DOHH2 (cell line): ENCODE measurements at regions not wholly inside any gene's neighbourhood (a gene's known extent, or its start where the extent isn't known, plus 50 kb on each side); places are given as distances from the start of the nearest gene placed in this dataset.

Experiments used
- H3F3A ChIP-seq: fragments of 200-600 bp; sonication (generic), shearing (Covaris generic); 2 replicates; pipeline ENCODE4 v1.6.0; 2016; ENCODE audit warnings: antibody characterized with exemption, mild to moderate bottlenecking; ENCODE audit not compliant: control insufficient read depth, insufficient read depth
- H3K27ac ChIP-seq: fragments of 200-600 bp; sonication (generic); 2 replicates; pipeline ENCODE4 v1.5.1; 2014; ENCODE audit warnings: low read depth, mild to moderate bottlenecking, low read length, moderate library complexity
- H3K27me3 ChIP-seq: fragments of 200-600 bp; sonication (generic); 2 replicates; pipeline ENCODE4 v1.6.1; 2014; ENCODE audit warnings: mild to moderate bottlenecking, low read length, mixed read lengths; ENCODE audit not compliant: control insufficient read depth
- H3K36me3 ChIP-seq: fragments of 200-600 bp; sonication (generic); 2 replicates; pipeline ENCODE4 v1.6.1; 2014; ENCODE audit warnings: mild to moderate bottlenecking, low read length, moderate library complexity, mixed read lengths; ENCODE audit not compliant: control insufficient read depth
- H3K4me1 ChIP-seq: fragments of 200-600 bp; sonication (generic); 2 replicates; pipeline ENCODE4 v1.6.1; 2014; ENCODE audit warnings: mild to moderate bottlenecking, low read length, mixed read lengths; ENCODE audit not compliant: control insufficient read depth
- H3K4me2 ChIP-seq: fragments of 200-600 bp; sonication (generic); 2 replicates; pipeline ENCODE4 v1.6.0; 2014; ENCODE audit warnings: mild to moderate bottlenecking, low read length, moderate library complexity
- H3K4me3 ChIP-seq: fragments of 200-600 bp; sonication (generic); 2 replicates; pipeline ENCODE4 v1.5.1; 2014; ENCODE audit warnings: mild to moderate bottlenecking, low read length, mixed read lengths
- H3K79me2 ChIP-seq: fragments of 200-600 bp; sonication (generic); 2 replicates; pipeline ENCODE4 v1.6.1; 2014; ENCODE audit warnings: mild to moderate bottlenecking, low read length, mixed read lengths; ENCODE audit not compliant: control insufficient read depth
- H3K9me2 ChIP-seq: fragments of 200-600 bp; sonication (generic); replicated peaks from 2 replicates; pipeline ENCODE4 v1.6.1; 2014; ENCODE audit warnings: mild to moderate bottlenecking, low read length, mixed read lengths; ENCODE audit not compliant: control insufficient read depth
- H3K9me3 ChIP-seq: fragments of 200-600 bp; sonication (generic); 2 replicates; pipeline ENCODE4 v1.6.1; 2014; ENCODE audit warnings: antibody characterized with exemption, low read length, mixed read lengths; ENCODE audit not compliant: control insufficient read depth, insufficient read depth
- H4K20me1 ChIP-seq: fragments of 200-600 bp; sonication (generic); 2 replicates; pipeline ENCODE4 v1.6.0; 2014; ENCODE audit warnings: low read depth, mild to moderate bottlenecking, antibody characterized with exemption, low read length, moderate library complexity; ENCODE audit not compliant: control insufficient read depth, insufficient read depth
- EZH2phosphoT487 ChIP-seq: fragments of 200-600 bp; sonication (generic); IDR thresholded peaks from 2 replicates; pipeline ENCODE4 v1.6.1; 2017; ENCODE audit warnings: borderline replicate concordance, mild to moderate bottlenecking, antibody characterized with exemption, low read length, moderate library complexity, mixed read lengths
- TF ChIP-seq, protein P1 (sequence below): fragments of 200-600 bp; sonication (generic); IDR thresholded peaks from one replicate; pipeline ENCODE4 v1.5.1; 2014; ENCODE audit warnings: antibody characterized with exemption, mild to moderate bottlenecking, low read depth, low read length; ENCODE audit not compliant: poor library complexity, severe bottlenecking

DNA sequence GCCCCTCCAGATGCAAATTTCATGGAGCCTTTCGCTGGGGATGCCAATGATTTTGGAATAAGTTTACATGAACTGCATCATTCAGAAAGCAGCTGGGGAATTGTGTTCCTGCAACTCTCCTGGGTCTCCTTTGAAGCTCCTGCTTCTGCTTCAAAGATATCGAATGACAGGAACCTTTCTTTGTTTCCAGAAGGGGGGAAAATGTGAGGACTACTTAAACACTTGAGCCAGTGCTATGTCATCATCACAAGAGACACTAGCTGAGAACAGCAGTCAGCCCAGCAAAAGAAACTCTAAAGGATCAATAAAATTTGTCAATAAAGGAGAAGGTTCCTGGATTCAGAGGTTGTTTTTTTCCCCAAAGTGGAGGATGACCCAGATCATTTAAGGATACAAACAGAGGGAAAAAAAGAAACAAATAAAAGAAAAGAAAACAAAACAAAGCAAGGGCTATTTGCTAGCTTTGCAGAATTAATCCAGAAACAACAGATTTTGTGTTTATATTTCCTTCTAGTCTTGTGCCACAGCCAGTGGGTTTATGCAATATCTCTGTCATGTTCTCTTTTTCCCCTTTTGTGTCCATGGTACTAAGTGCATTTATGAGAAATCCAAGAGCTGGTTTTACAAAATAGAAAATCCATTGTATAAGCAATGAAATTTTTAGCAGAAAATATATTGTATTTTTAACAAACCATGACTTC lies 463.7 kb downstream of the CDH2 start:
- Histone ChIP-seq H3K4me3 (no peak overlapping the region), H3K36me3 (no peaks in the 10 kb centered on the region), H3F3A (no peaks in the 10 kb centered on the region), H3K4me2 (no peak overlapping the region), H3K27me3 (no peaks in the 10 kb centered on the region), H4K20me1 (no peaks in the 10 kb centered on the region), H3K79me2 (no peaks in the 10 kb centered on the region), H3K9me2 (no peaks in the 10 kb centered on the region), H3K4me1 (no peaks in the 10 kb centered on the region), H3K27ac (no peak overlapping the region), H3K9me3 (no peaks in the 10 kb centered on the region)
- no peak for TF ChIP-seq EZH2phosphoT487
- TF ChIP-seq, protein P1, sequence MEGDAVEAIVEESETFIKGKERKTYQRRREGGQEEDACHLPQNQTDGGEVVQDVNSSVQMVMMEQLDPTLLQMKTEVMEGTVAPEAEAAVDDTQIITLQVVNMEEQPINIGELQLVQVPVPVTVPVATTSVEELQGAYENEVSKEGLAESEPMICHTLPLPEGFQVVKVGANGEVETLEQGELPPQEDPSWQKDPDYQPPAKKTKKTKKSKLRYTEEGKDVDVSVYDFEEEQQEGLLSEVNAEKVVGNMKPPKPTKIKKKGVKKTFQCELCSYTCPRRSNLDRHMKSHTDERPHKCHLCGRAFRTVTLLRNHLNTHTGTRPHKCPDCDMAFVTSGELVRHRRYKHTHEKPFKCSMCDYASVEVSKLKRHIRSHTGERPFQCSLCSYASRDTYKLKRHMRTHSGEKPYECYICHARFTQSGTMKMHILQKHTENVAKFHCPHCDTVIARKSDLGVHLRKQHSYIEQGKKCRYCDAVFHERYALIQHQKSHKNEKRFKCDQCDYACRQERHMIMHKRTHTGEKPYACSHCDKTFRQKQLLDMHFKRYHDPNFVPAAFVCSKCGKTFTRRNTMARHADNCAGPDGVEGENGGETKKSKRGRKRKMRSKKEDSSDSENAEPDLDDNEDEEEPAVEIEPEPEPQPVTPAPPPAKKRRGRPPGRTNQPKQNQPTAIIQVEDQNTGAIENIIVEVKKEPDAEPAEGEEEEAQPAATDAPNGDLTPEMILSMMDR: no peak

DNA sequence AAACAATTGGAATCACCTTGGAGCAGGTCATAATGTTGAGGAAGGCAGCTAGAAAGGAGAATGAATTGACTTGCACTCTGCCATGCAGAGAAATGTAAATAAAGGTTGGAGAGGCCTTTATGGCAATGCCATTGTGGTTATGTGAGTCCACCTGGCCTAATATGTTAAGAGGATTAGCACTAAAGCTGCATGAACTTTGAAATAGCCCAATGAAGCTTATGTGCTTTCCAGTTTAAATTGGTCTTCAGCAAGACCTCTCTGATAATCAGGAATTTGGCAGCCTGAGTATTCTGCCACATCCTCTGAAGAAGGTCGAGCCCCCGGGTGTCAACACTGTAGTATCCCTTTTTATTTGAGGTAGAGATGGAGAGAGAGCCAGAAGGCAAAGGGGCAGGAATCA lies 464.9 kb downstream of the CDH2 start:
- no peaks in the 10 kb centered on the region for H3K27me3 ChIP-seq
- no peaks in the 10 kb centered on the region for H3K36me3 ChIP-seq
- H3K9me3 ChIP-seq: no peaks in the 10 kb centered on the region
- H4K20me1 ChIP-seq: no peaks in the 10 kb centered on the region
- no peaks in the 10 kb centered on the region for H3K79me2 ChIP-seq
- no peak for TF ChIP-seq EZH2phosphoT487
- TF ChIP-seq, protein P1: no peak
- no peak overlapping the region for H3K4me3 ChIP-seq
- no peak overlapping the region for H3K27ac ChIP-seq
- no peaks in the 10 kb centered on the region for H3F3A ChIP-seq
- H3K4me2 ChIP-seq: no peak overlapping the region
- no peaks in the 10 kb centered on the region for H3K4me1 ChIP-seq
- no peaks in the 10 kb centered on the region for H3K9me2 ChIP-seq

DNA sequence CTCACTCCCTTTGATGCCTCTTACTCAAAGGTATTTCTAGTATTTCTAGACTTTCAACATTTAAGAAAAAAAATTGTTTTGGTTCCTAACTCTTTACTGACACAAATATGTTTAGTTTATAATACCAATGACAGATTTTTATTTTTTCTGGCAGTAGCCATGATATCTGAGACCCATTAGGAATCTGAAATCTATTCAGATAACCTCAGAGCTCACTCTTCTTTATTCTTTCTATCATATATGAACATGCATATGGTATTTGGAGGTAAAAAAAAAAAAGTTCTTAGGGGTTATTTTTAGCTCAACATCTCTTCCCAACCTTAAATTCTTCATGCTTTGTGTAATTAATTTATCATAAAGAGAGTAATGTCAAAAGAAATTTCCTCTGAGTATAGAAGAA lies 465.5 kb downstream of the CDH2 start:
- no peaks in the 10 kb centered on the region for H4K20me1 ChIP-seq
- no peak overlapping the region for H3K4me3 ChIP-seq
- H3K4me2 ChIP-seq: no peak overlapping the region
- H3F3A ChIP-seq: no peaks in the 10 kb centered on the region
- no peaks in the 10 kb centered on the region for H3K79me2 ChIP-seq
- no peak overlapping the region for H3K27ac ChIP-seq
- no peaks in the 10 kb centered on the region for H3K36me3 ChIP-seq
- H3K4me1 ChIP-seq: no peaks in the 10 kb centered on the region
- no peak for TF ChIP-seq EZH2phosphoT487
- TF ChIP-seq, protein P1: no peak
- no peaks in the 10 kb centered on the region for H3K27me3 ChIP-seq
- no peaks in the 10 kb centered on the region for H3K9me3 ChIP-seq
- H3K9me2 ChIP-seq: no peaks in the 10 kb centered on the region
